GM19463 (cell line): ENCODE measurements at regions not wholly inside any gene's neighbourhood (a gene's known extent, or its start where the extent isn't known, plus 50 kb on each side); places are given as distances from the start of the nearest gene placed in this dataset.

Experiments
- ATAC-seq: cut with Tn5 transposase; IDR thresholded peaks from one replicate; pipeline ENCODE4 v1.9.1; 2021; ENCODE audit warnings: mild to moderate bottlenecking, moderate library complexity; ENCODE audit not compliant: unreplicated experiment

GRCh38 chr1:78792756-78793155, 143.1 kb downstream of the IFI44 start:
- ATAC-seq, result no peak

GRCh38 chr1:78797108-78797781, 147.6 kb downstream of the IFI44 start:
- peak; percentile 72 for ATAC-seq

GRCh38 chr1:78799926-78800325, 150.3 kb downstream of the IFI44 start:
- ATAC-seq, result no peak

- ATAC-seq, result no peak
Observed at GRCh38 chr1:78814176-78814575, 164.5 kb downstream of the IFI44 start.

- ATAC-seq, result no peak
Observed at GRCh38 chr1:78825561-78825960, 175.9 kb downstream of the IFI44 start.

- no peak for ATAC-seq
Observed at GRCh38 chr1:78829644-78830043, 176.9 kb downstream of the ADGRL4 start.

GRCh38 chr1:78830321-78830720, 176.2 kb downstream of the ADGRL4 start:
- no peak for ATAC-seq

GRCh38 chr1:78831731-78832360, 174.7 kb downstream of the ADGRL4 start:
- peak; percentile 55 for ATAC-seq

- ATAC-seq, result no peak
Observed at GRCh38 chr1:78833491-78833890, 173.0 kb downstream of the ADGRL4 start.

- ATAC-seq, result peak; percentile 64
Observed at GRCh38 chr1:78834201-78834741, 172.3 kb downstream of the ADGRL4 start.

- ATAC-seq, result no peak
Observed at GRCh38 chr1:78836726-78837125, 169.8 kb downstream of the ADGRL4 start.

GRCh38 chr1:78839704-78840277, 166.7 kb downstream of the ADGRL4 start:
- ATAC-seq, result no peak
